GM21381 (cell line): ENCODE measurements at regions not wholly inside any gene's neighbourhood (a gene's known extent, or its start where the extent isn't known, plus 50 kb on each side); places are given as distances from the start of the nearest gene placed in this dataset.
"Not testable (repeated sequence)": the region's sequence is repeated elsewhere in the genome, so short reads cannot be mapped to it uniquely, and the experiment has no call there.

ENCODE experiments used
- ATAC-seq: cut with Tn5 transposase; IDR thresholded peaks from one replicate; pipeline ENCODE4 v1.9.1; 2021; ENCODE audit warnings: mild to moderate bottlenecking, moderate library complexity; ENCODE audit not compliant: unreplicated experiment

DNA sequence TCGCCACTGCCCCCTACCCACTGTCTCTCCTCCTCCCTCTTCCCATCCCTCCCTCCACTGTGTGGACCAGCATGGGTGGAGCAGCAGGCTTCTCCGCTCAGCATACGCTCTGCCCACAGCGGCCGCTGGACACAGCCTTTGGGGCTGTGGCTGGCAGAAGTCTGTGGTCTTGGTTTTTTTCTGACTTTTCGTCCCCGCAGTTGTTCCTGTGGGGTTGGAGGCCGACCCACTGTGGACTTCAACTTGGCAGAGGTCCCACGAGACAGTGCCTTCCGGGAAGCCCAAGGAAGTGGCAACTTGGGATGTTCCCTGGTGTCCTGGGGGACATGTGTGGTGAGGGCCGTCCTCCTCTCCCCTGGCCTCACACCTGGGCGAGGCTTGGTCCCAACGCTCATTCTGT lies 162.5 kb upstream of the C1orf174 start:
- no peak for ATAC-seq

DNA sequence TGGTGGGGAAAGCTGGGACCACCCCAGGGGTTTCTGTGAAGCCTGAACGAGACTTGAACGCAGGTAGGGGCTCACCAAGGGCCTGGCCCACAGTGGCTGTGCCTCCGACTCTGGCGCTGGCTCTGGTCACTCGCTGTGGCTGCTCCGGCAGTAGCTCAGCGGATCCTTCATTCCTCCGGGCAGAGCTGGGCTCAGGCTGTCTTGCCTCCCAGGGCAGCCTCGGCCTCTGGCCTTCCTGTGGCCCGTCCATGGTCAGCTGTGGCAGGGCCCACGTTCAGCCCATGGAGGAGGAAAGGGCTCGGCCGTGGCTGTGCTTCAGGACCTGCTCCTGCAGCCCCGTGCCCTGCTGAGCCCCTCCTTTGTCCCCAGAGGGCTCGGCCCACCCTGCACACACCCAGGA lies 162.9 kb upstream of the C1orf174 start:
- ATAC-seq: no peak

DNA sequence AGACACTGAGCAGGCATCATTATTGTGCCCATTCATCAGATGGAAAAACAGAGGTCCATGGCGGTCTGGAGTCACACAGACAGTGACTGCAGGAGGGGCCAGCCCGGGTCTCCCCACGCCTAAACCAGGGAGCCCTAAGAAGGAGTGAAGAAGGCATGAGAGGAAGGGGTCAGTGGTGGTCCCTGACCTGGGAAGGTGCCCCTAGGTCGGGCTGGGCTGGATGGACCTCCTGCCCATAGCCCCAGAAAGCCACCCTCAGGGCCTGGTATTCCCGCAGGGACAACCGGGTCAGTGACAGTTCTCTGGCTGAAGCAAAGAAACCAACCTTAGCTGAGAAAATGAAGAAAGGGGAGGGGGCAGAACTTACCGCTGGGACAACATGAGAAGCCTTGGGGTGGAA lies 163.4 kb upstream of the C1orf174 start:
- no peak for ATAC-seq

DNA sequence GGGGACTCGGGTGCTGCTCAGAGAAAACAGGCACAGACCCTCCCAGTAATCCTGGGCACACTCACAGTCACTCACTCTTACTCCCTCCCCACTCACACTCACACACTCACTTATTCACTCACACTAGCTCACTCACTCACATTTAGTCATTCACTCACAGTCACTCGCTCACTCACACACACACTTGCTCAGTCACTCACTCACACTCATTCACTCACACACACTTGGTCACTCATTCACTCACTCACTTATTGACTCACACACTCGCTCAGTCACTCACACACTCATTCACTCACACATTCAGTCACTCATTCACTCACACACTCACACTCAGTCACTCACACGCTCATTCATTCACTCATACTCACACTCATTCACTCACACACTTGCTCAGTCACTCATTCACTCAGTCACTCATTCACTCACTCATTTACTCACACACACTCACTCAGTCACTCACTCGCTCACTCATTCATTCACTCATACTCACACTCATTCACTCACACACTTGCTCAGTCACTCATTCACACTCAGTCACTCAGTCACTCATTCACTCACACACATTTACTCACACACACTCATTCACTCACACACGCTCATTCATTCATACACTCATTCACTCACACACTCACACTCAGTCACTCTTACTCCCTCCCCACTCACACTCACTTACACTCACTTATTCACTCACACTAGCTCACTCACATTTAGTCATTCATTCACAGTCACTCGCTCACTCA lies 164.2 kb upstream of the C1orf174 start:
- ATAC-seq: no peak

DNA sequence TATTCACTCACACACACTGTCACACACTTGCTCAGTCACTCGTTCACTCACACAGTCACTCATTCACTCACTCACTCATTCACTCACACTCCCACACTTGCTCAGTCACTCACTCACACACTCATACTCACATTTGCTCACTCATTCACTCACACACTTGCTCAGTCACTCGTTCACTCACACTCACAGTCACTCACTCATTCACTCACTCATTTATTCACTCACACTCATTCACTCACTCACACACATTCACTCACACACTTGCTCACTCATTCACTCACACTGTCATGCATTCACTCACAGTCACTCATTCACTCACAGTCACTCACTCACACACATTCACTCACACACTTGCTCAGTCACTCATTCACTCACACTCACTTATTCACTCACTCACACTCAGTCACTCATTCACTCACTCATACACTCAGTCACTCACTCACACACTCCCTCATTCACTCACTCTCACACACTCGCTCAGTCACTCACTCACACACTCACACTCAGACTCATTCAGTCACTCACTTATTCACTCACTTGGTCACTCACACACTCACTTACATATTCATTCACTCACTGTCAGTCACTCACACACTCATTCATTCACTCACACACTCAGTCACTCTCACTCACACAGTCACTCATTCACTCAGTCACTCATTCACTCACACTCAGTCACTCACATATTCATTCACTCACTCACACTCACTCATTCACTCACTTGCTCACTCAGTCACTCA lies 167.0 kb upstream of the C1orf174 start:
- no peak for ATAC-seq

DNA sequence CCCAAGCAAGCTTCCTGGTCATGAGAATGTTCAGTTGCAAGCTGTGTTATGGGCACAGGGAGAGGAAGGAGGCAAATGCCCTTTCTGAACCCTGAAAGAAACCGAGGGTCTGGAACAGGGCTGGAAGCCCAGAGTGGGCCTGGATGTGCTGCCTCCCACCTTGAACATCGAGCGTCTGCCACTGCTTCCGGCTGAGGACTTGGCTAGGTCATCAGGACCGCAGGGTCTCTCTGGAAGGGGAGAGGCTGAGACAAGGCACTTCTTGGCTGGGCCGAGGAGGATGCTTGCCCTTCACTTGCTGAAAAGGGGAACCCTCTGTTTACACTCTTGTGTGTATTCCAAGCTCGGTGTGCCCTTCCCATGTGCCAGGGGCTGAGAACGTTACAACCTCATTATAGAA lies 168.0 kb upstream of the C1orf174 start:
- no peak for ATAC-seq

GRCh38 chr1:4071653-4072052 lies 171.6 kb upstream of the C1orf174 start:
- no peak for ATAC-seq

DNA sequence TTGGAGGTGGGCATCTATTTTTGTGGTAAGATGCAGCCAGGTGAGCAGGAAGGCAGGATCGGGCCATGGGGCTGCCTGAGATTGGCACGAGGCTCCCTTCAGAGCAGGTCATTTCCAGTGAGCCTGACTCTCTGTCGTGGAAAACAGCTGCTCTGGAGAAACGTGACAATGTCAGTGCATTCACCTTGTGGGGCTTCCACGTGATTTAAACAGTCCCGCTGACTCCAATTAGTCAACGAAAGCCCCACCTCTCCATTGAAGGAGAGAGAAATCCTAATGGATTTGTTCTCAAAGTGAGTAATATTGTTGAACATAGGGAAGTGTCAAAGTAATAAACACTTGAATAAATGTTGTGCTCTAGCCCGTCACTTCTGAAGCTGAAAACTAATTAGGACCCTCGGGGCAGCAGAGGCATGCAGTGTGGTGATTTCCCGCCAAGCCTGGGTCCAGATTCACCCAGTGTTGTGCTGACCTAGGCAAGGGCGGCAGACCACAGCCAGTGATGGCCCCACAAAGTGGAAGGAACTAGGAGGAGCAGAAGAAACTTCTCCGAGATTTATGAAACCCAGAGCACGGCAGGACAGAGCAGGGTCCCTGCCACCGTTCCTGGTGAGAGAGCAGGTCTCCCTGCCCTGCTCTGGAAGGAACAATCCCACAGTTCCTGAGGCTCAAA lies 172.5 kb upstream of the C1orf174 start:
- ATAC-seq: no peak

- no peak for ATAC-seq
Observed at GRCh38 chr1:4075436-4076225, 175.6 kb upstream of the C1orf174 start.

DNA sequence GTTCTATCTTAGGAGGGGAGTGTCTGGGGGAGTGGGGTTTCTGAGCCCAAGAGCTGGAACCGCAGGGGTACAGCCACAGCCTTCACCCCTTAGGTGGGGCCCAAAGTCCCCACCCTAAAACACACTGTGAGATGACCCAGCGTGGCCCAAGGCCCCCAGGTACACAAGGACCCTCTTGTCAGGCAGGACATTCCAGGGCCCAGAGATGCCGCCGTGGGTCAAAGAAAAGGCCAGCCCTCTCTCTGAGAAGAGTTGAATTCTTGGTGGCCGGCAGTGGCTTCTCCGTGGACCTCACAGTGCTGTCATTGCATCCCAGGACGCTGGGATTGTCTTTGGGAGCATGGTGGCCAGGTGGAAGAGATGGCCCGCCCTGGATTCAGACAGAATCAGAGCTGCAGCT lies 176.3 kb upstream of the C1orf174 start:
- ATAC-seq: no peak

- not testable (repeated sequence) for ATAC-seq
Observed at GRCh38 chr1:4078091-4078962, 178.3 kb upstream of the C1orf174 start.

DNA sequence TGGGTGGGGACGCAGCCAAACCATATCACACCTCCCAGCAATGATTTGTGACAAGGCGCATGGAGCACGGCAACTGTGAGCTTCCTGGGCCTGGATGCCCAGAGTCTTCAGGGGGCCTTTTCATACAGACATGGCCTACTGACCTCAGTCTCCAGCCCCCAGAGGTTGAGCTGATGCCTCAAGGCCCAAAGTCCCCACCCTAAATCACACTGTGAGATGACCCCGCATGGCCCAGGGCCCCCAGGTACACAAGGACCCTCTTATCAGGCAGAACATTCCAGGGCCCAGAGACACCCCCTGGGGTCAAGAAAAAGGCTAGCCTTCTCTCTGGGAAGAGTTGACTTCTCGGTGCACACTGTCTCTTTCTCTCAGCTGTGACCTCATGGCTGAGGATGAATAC lies 179.7 kb upstream of the C1orf174 start:
- no peak for ATAC-seq

GRCh38 chr1:4081806-4082711 lies 182.0 kb upstream of the C1orf174 start:
- ATAC-seq: no peak

- ATAC-seq: no peak
Observed at GRCh38 chr1:4083231-4084047, 183.4 kb upstream of the C1orf174 start.

DNA sequence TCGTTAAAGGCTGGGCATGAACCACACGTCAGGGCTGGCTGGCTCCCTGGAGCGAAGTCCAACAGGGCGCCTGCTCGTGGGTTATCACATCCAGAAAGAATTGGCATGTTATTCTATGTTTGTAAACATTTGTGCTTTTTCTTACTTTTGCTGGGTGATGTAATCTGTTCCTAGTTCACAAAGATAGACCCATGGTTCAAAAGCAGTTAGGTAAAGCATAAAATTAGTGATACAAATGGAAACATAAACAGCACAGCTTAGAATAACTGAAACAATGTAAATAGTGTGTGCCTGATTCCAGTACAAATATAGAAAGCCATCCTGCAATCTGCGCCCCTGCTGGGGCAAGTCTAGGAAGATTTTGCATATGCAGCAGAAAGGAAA lies 184.0 kb upstream of the C1orf174 start:
- ATAC-seq: no peak

- ATAC-seq: no peak
Observed at GRCh38 chr1:4084446-4084845, 184.4 kb upstream of the C1orf174 start.

- ATAC-seq: no peak
Observed at GRCh38 chr1:4084896-4085295, 184.8 kb upstream of the C1orf174 start.

DNA sequence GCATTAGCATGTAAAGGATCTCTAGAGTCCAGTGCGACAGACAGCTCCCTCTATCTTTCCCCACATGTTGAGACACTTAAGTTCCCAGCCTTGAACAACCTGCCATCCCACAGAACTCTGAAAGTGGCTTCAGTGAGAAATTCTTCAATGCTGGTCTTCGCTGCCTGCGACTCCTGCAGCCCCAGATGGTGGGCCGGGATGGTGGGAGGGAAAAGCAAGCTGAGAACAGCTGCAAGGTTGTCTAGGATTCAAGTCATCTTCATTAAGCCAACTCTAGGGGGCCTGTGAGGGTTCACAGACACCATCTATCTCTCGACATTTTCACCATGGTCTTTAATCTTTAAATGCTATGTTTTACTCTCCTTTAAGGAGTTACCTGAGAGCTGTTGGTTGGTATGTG lies 185.5 kb upstream of the C1orf174 start:
- ATAC-seq: no peak
